Activated CD8-positive, alpha-beta T cell treated with anti-CD3 and anti-CD28 coated beads for 36 hours (primary cell): ENCODE measurements at regions not wholly inside any gene's neighbourhood (a gene's known extent, or its start where the extent isn't known, plus 50 kb on each side); places are given as distances from the start of the nearest gene placed in this dataset.
A peak's percentile ranks its signal among the peaks of the same experiment; 100 is the strongest.
"Not testable (repeated sequence)": the region's sequence is repeated elsewhere in the genome, so short reads cannot be mapped to it uniquely, and the experiment has no call there.

ENCODE experiments used
- ATAC-seq: fragments of 200-7000 bp; cut with Tn5 transposase; one replicate; pipeline ENCODE4 v1.10.0; 2021; ENCODE audit warnings: mild to moderate bottlenecking, moderate library complexity
- CTCF ChIA-PET: fragments of 350-600 bp; sonication (Branson Sonifier 250); formaldehyde crosslinking; loops from one replicate; lab custom pipeline; 2021; ENCODE audit warnings: antibody characterized with exemption; lab: Charles Lee
- POLR2A ChIA-PET: fragments of 350-600 bp; sonication (Branson Sonifier 250); formaldehyde crosslinking; loops from one replicate; lab custom pipeline; 2021; ENCODE audit warnings: antibody characterized with exemption; lab: Charles Lee
- DNase-seq: peaks from one replicate; pipeline ENCODE4 v3.0.0-alpha.2; 2020
- H3K27ac Mint-ChIP-seq: one replicate; pipeline ENCODE4 v1.8.0; 2021; ENCODE audit warnings: mild to moderate bottlenecking, mixed read lengths
- H3K27me3 Mint-ChIP-seq: one replicate; pipeline ENCODE4 v1.8.0; 2021; ENCODE audit warnings: mixed read lengths
- H3K36me3 Mint-ChIP-seq: one replicate; pipeline ENCODE4 v1.8.0; 2021; ENCODE audit warnings: low read depth, mixed read lengths
- H3K4me1 Mint-ChIP-seq: one replicate; pipeline ENCODE4 v1.8.0; 2021; ENCODE audit warnings: low read depth, mixed read lengths
- H3K4me3 Mint-ChIP-seq: one replicate; pipeline ENCODE4 v1.8.0; 2021; ENCODE audit warnings: mild to moderate bottlenecking, moderate library complexity, mixed read lengths
- H3K9me3 Mint-ChIP-seq: one replicate; pipeline ENCODE4 v1.8.0; 2021; ENCODE audit warnings: mixed read lengths
- intact Hi-C: fragments of 100-400 bp; cut with micrococcal nuclease; formaldehyde crosslinking; loops from one replicate; pipeline ENCODE4 v1.10.0; 2022
- TF ChIP-seq, protein P1 (sequence below): fragments of 200-600 bp; IDR thresholded peaks from one replicate; pipeline ENCODE4 v1.8.0; 2022; ENCODE audit warnings: antibody characterized with exemption, mild to moderate bottlenecking

DNA sequence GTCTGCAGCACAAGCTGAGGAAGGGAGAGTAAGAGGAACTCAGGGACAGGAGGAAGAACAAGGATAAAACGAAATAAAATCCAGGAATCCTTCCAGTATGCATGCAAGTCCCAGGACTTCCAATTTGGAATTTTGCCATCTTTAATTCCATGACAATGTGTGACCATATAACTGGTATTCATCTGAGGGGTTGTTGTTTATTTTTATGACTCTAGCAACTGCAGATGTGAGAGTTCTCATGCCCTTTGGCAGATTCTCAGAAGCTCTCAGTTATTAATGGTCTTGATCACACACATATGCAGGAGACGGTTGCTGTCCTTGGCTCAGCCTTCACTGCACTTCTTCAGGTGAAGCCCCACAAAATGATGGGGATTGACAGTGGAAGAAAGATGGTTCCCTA, 148.2 kb downstream of the SMIM20 start:
- POLR2A ChIA-PET: interaction anchor here (0.9 kb wide), 1 partner anchor 113 kb away, joined by 3 read pairs; no protein-coding TSS in a partner anchor

DNA sequence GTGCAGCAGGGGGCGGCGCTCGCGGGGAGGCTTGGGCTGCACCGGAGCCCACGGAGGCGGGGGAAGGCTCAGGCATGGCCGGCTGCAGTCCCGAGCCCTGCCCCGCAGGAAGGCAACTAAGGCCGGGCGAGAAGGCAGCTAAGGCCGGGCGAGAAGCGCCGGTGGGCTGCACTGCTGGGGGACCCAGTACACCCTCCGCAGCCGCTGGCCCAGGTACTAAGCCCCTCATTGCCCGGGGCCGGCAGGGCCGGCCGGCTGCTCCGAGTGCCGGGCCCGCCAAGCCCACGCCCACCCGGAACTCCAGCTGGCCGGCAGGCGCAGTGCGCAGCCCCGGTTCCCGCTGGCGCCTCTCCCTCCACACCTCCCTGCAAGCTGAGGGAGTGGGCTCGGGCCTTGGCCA, 150.0 kb downstream of the SMIM20 start:
- DNase-seq, POLR2A ChIA-PET, H3K4me3 Mint-ChIP-seq, H3K36me3 Mint-ChIP-seq, ATAC-seq, H3K27ac Mint-ChIP-seq, intact Hi-C loops, H3K9me3 Mint-ChIP-seq, H3K27me3 Mint-ChIP-seq, H3K4me1 Mint-ChIP-seq: not testable (repeated sequence)
- CTCF ChIA-PET: interaction anchor here (0.6 kb wide), 1 partner anchor 26 kb away, joined by 4 read pairs; no protein-coding TSS in a partner anchor

More for the DNA sequence above, 148.2 kb downstream of the SMIM20 start:
- intact Hi-C loops: no loop called here
- Mint-ChIP-seq H3K4me3 (no peak overlapping the region), H3K36me3 (no peaks in the 10 kb centered on the region), H3K4me1 (peaks cover 14% of the 10 kb centered on the region), H3K9me3 (peaks cover 6% of the 10 kb centered on the region), H3K27ac (no peak overlapping the region), H3K27me3 (peaks cover 12% of the 10 kb centered on the region)
- no peak for DNase-seq
- TF ChIP-seq, protein P1, sequence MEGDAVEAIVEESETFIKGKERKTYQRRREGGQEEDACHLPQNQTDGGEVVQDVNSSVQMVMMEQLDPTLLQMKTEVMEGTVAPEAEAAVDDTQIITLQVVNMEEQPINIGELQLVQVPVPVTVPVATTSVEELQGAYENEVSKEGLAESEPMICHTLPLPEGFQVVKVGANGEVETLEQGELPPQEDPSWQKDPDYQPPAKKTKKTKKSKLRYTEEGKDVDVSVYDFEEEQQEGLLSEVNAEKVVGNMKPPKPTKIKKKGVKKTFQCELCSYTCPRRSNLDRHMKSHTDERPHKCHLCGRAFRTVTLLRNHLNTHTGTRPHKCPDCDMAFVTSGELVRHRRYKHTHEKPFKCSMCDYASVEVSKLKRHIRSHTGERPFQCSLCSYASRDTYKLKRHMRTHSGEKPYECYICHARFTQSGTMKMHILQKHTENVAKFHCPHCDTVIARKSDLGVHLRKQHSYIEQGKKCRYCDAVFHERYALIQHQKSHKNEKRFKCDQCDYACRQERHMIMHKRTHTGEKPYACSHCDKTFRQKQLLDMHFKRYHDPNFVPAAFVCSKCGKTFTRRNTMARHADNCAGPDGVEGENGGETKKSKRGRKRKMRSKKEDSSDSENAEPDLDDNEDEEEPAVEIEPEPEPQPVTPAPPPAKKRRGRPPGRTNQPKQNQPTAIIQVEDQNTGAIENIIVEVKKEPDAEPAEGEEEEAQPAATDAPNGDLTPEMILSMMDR: no peak
- ATAC-seq: no peak
- CTCF ChIA-PET: interaction anchor here (0.7 to 2.7 kb wide), 11 partner anchors 9 to 349 kb away, joined by 3 to 8 read pairs (median 3); no protein-coding TSS in a partner anchor

DNA sequence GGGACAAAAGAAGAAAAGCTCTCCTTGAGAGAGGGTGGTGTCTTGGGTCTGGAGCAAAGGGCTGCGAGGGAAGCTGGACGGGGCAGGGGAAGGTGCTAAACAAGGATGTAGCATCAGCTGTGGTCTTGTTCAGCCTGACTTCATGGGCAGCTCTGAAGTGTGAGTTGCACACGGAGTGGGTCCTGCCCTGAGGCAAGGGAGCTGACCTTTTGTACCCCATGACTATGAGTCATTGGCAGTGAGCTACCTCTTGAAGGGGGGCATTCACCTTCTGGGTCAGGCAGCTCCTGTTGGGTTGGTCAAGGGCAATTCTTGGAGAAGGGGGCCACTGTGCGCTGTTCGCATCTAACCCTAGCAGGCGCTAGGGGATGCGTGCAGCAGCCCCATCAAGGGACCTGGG, 151.8 kb downstream of the SMIM20 start:
- ATAC-seq (no peak), DNase-seq (no peak)
- intact Hi-C loops: no loop called here
- Mint-ChIP-seq H3K4me3 (no peak overlapping the region), H3K36me3 (no peaks in the 10 kb centered on the region), H3K27ac (no peak overlapping the region), H3K9me3 (peaks cover 2% of the 10 kb centered on the region), H3K4me1 (no peaks in the 10 kb centered on the region), H3K27me3 (peaks cover 8% of the 10 kb centered on the region)
- POLR2A ChIA-PET: no interaction called here
- TF ChIP-seq, protein P1: no peak
- CTCF ChIA-PET: interaction anchor here (0.6 to 2.2 kb wide), 4 partner anchors 37 to 265 kb away, joined by 3 to 6 read pairs (median 3); no protein-coding TSS in a partner anchor

DNA sequence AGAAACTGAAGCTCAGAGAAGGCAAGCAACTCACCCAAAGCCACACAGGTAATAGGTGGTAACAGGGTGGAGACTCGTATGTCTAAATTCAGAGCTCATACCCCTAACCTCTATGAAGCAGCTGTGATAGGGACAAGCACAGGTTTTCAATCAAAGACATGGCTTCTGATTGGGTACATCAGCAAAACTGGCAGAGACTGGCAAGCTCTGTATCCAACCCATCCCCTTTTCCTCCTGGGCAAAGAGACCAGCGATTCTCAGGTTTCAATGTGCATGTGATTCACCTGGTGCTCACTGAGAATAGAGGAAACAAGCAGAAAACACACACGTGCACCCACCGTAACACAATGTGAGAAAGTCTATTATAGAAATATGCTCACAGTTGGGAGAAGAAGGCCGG, 153.0 kb downstream of the SMIM20 start:
- no peak for DNase-seq
- H3K9me3 Mint-ChIP-seq: no peaks in the 10 kb centered on the region
- ATAC-seq: no peak
- H3K36me3 Mint-ChIP-seq: no peaks in the 10 kb centered on the region
- H3K4me3 Mint-ChIP-seq: no peak overlapping the region
- H3K4me1 Mint-ChIP-seq: peaks cover 8% of the 10 kb centered on the region
- ChIA-PET CTCF (interaction anchor here (1.3 to 2.2 kb wide), 2 partner anchors 23 to 264 kb away, joined by 3 to 6 read pairs; no protein-coding TSS in a partner anchor), POLR2A (no interaction called here)
- peaks cover 8% of the 10 kb centered on the region for H3K27me3 Mint-ChIP-seq
- intact Hi-C loops: no loop called here
- H3K27ac Mint-ChIP-seq: no peak overlapping the region
- TF ChIP-seq, protein P1: no peak

DNA sequence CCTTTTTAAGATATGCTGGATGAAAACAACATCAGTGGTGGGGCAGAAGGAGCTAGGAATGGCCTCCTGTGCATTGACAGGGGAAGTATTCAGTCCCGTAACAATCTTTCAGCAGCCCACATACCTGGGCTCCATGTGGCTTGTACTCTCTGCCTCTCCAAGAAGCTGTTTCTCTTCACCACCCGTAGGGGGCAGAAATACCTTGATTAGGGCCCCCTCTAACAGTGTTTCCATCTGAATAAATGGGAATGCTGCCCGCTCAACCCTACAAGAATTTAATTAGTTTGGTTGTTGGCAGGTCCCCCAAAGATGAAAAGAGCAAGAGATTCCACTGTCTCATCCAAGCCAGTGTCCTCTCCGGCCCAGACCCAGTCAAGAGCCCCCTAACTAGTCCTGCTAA, 155.2 kb downstream of the SMIM20 start:
- POLR2A ChIA-PET: interaction anchor here (1.4 kb wide), 1 partner anchor 128 kb away, joined by 4 read pairs; no protein-coding TSS in a partner anchor
- no peaks in the 10 kb centered on the region for H3K36me3 Mint-ChIP-seq
- H3K4me3 Mint-ChIP-seq: no peak overlapping the region
- H3K27ac Mint-ChIP-seq: no peak overlapping the region
- ATAC-seq (peak; percentile 54), DNase-seq (no peak)
- H3K27me3 Mint-ChIP-seq: peaks cover 8% of the 10 kb centered on the region
- peaks cover 20% of the 10 kb centered on the region for H3K4me1 Mint-ChIP-seq
- intact Hi-C loops: no loop called here
- CTCF ChIA-PET: interaction anchor here (0.8 to 1.6 kb wide), 6 partner anchors 11 to 261 kb away, joined by 3 to 6 read pairs (median 4); partner anchors contain the start of gene SMIM20
- peaks cover 2% of the 10 kb centered on the region for H3K9me3 Mint-ChIP-seq
- TF ChIP-seq, protein P1: peak; percentile 66
